Vagina (tissue), 2 donors: ENCODE measurements at regions not wholly inside any gene's neighbourhood (a gene's known extent, or its start where the extent isn't known, plus 50 kb on each side); places are given as distances from the start of the nearest gene placed in this dataset.

Experiments used
- POLR2A ChIP-seq, 2 donors: fragments of 450-650 bp; IDR thresholded peaks; one replicate each; pipeline ENCODE4 v1.6.1; 2017; ENCODE audit warnings: antibody characterized with exemption in 2 of 2, mild to moderate bottlenecking in 2 of 2, moderate library complexity in 2 of 2
- TF ChIP-seq, protein P1 (sequence below), 3 experiments: fragments of 450-650 bp in 2 of 3; fragments of 200-600 bp in 1 of 3; sonication (generic) in 1 of 3; IDR thresholded peaks; one replicate each; pipeline ENCODE4 v1.5.1; 2017 to 2019; ENCODE audit warnings: antibody characterized with exemption in 3 of 3, mild to moderate bottlenecking in 2 of 3, moderate library complexity in 2 of 3

DNA sequence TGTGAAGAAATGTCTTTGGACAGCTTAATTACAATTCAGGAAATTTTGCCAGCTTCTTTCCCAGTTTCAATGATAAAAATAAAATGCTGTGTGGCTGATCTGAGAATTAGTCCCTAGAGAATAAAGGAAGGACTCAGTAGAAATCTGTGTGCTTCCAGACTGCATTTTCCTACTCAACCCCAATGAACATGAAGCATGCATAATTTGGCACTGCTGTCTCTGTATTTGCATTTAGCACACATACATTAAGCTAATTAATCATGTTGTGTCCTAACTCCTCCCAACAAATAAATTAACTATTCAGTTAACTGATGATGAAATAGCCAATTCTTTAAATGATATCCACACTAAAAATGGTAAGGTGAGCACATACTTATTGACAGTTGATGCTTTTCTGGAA is 380.0 kb upstream of the RORB start:
- TF ChIP-seq, protein P1, sequence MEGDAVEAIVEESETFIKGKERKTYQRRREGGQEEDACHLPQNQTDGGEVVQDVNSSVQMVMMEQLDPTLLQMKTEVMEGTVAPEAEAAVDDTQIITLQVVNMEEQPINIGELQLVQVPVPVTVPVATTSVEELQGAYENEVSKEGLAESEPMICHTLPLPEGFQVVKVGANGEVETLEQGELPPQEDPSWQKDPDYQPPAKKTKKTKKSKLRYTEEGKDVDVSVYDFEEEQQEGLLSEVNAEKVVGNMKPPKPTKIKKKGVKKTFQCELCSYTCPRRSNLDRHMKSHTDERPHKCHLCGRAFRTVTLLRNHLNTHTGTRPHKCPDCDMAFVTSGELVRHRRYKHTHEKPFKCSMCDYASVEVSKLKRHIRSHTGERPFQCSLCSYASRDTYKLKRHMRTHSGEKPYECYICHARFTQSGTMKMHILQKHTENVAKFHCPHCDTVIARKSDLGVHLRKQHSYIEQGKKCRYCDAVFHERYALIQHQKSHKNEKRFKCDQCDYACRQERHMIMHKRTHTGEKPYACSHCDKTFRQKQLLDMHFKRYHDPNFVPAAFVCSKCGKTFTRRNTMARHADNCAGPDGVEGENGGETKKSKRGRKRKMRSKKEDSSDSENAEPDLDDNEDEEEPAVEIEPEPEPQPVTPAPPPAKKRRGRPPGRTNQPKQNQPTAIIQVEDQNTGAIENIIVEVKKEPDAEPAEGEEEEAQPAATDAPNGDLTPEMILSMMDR (IDR thresholded peaks at IDR 0.05), result no peak
- TF ChIP-seq POLR2A (IDR thresholded peaks at IDR 0.05), result no peak
